Ishikawa (cell line): ENCODE measurements at regions not wholly inside any gene's neighbourhood (a gene's known extent, or its start where the extent isn't known, plus 50 kb on each side); places are given as distances from the start of the nearest gene placed in this dataset.
A peak's percentile ranks its signal among the peaks of the same experiment; 100 is the strongest.

Experiments used
- CEBPB ChIP-seq: IDR thresholded peaks from 2 replicates; pipeline ENCODE4 v1.6.1; 2012
- CREB1 ChIP-seq: IDR thresholded peaks from 2 replicates; pipeline ENCODE4 v1.6.1; 2012; ENCODE audit warnings: low read depth
- EGR1 ChIP-seq: IDR thresholded peaks from 2 replicates; pipeline ENCODE4 v1.6.1; 2012
- EP300 ChIP-seq: IDR thresholded peaks from 2 replicates; pipeline ENCODE4 v1.6.1; 2012; ENCODE audit warnings: borderline replicate concordance
- FOXM1 ChIP-seq: IDR thresholded peaks from 2 replicates; pipeline ENCODE4 v1.6.1; 2012; ENCODE audit warnings: low read depth, borderline replicate concordance
- MAX ChIP-seq: IDR thresholded peaks from 2 replicates; pipeline ENCODE4 v1.6.1; 2012
- NFIC ChIP-seq: IDR thresholded peaks from 2 replicates; pipeline ENCODE4 v1.6.1; 2012
- RAD21 ChIP-seq: IDR thresholded peaks from 2 replicates; pipeline ENCODE4 v1.6.1; 2012; ENCODE audit warnings: low read depth
- REST ChIP-seq: IDR thresholded peaks from 2 replicates; pipeline ENCODE4 v1.6.1; 2012; ENCODE audit warnings: low read depth, mild to moderate bottlenecking
- TAF1 ChIP-seq: IDR thresholded peaks from 2 replicates; pipeline ENCODE4 v1.6.1; 2012; ENCODE audit warnings: low read depth, mild to moderate bottlenecking
- TCF12 ChIP-seq: IDR thresholded peaks from 2 replicates; pipeline ENCODE4 v1.6.1; 2012; ENCODE audit warnings: low read depth
- TEAD4 ChIP-seq: IDR thresholded peaks from 2 replicates; pipeline ENCODE4 v1.6.1; 2012
- USF1 ChIP-seq: IDR thresholded peaks from 2 replicates; pipeline ENCODE4 v1.6.1; 2012
- YY1 ChIP-seq: IDR thresholded peaks from 2 replicates; pipeline ENCODE4 v1.6.1; 2012; ENCODE audit warnings: low read depth
- ZBTB7A ChIP-seq: IDR thresholded peaks from 2 replicates; pipeline ENCODE4 v1.6.1; 2012; ENCODE audit warnings: low read depth

GRCh38 chr1:226816576-226816975 lies 53.8 kb upstream of the PSEN2 start:
- TF ChIP-seq NFIC, result no peak
- no peak for TF ChIP-seq YY1
- TF ChIP-seq CEBPB, result no peak
- TF ChIP-seq EGR1, result no peak
- TF ChIP-seq TEAD4, result no peak
- no peak for TF ChIP-seq REST
- TF ChIP-seq CREB1, result no peak
- no peak for TF ChIP-seq RAD21
- no peak for TF ChIP-seq FOXM1

GRCh38 chr1:226814751-226815537 lies 55.5 kb upstream of the PSEN2 start:
- TF ChIP-seq USF1 (peak; percentile 56; the same call in 1 of the 2 replicates), CREB1 (no peak), FOXM1 (peak; percentile 70; the same call in 1 of the 2 replicates), EGR1 (no peak), YY1 (no peak), RAD21 (no peak), ZBTB7A (no peak), REST (no peak), TEAD4 (peak; percentile 67), CEBPB (peak; percentile 83), NFIC (peak; percentile 72; the same call in 1 of the 2 replicates), MAX (peak; percentile 92), TAF1 (no peak), TCF12 (peak; percentile 93), EP300 (peak; percentile 90)

- TF ChIP-seq REST, result no peak
- no peak for TF ChIP-seq FOXM1
- no peak for TF ChIP-seq ZBTB7A
- TF ChIP-seq YY1, result no peak
- no peak for TF ChIP-seq NFIC
- TF ChIP-seq CEBPB, result no peak
- no peak for TF ChIP-seq TEAD4
- TF ChIP-seq MAX, result no peak
- no peak for TF ChIP-seq TCF12
- TF ChIP-seq CREB1, result no peak
- no peak for TF ChIP-seq RAD21
- TF ChIP-seq EP300, result no peak
- no peak for TF ChIP-seq USF1
- no peak for TF ChIP-seq TAF1
- TF ChIP-seq EGR1, result no peak
These were observed 56.5 kb upstream of the PSEN2 start for GRCh38 chr1:226813671-226814591.

- TF ChIP-seq MAX (no peak), YY1 (no peak), USF1 (no peak), RAD21 (no peak), ZBTB7A (no peak), TEAD4 (no peak), TCF12 (no peak), CREB1 (no peak), NFIC (no peak), FOXM1 (no peak), TAF1 (no peak), CEBPB (no peak), EP300 (no peak), REST (no peak), EGR1 (no peak)
These were observed 59.7 kb upstream of the PSEN2 start for GRCh38 chr1:226810681-226811080.
